ENCODE measurements at regions not wholly inside any gene's neighbourhood (a gene's known extent, or its start where the extent isn't known, plus 50 kb on each side); places are given as distances from the start of the nearest gene placed in this dataset.

DNA sequence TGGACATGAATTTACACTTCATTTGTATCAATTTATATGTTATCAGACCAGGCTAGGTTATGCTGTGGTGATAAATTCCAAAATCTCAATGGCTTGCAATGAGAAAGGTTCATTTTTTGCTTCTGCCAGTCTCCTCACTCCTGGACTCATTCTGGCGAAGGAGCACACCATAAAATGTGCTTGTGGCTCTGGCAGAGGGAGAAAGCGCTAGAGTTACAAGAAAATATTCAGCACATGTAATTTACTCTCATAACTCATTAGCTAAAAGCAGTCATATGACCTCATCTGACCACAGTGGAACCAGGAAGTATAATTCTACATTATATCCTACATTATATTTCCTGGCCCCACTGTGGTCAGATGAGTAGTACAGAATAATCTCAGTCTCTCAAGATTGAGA lies 193.8 kb downstream of the BCHE start:
- TF ChIP-seq ZNF30 (CRISPR knock-in tag; IDR thresholded peaks at IDR 0.05) = no peak
- TF ChIP-seq, protein P1, sequence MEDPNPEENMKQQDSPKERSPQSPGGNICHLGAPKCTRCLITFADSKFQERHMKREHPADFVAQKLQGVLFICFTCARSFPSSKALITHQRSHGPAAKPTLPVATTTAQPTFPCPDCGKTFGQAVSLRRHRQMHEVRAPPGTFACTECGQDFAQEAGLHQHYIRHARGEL (CRISPR knock-in tag; IDR thresholded peaks at IDR 0.05) = no peak
- no peak for TF ChIP-seq SNAPC2 (CRISPR knock-in tag; IDR thresholded peaks at IDR 0.05)
- TF ChIP-seq, protein P2, sequence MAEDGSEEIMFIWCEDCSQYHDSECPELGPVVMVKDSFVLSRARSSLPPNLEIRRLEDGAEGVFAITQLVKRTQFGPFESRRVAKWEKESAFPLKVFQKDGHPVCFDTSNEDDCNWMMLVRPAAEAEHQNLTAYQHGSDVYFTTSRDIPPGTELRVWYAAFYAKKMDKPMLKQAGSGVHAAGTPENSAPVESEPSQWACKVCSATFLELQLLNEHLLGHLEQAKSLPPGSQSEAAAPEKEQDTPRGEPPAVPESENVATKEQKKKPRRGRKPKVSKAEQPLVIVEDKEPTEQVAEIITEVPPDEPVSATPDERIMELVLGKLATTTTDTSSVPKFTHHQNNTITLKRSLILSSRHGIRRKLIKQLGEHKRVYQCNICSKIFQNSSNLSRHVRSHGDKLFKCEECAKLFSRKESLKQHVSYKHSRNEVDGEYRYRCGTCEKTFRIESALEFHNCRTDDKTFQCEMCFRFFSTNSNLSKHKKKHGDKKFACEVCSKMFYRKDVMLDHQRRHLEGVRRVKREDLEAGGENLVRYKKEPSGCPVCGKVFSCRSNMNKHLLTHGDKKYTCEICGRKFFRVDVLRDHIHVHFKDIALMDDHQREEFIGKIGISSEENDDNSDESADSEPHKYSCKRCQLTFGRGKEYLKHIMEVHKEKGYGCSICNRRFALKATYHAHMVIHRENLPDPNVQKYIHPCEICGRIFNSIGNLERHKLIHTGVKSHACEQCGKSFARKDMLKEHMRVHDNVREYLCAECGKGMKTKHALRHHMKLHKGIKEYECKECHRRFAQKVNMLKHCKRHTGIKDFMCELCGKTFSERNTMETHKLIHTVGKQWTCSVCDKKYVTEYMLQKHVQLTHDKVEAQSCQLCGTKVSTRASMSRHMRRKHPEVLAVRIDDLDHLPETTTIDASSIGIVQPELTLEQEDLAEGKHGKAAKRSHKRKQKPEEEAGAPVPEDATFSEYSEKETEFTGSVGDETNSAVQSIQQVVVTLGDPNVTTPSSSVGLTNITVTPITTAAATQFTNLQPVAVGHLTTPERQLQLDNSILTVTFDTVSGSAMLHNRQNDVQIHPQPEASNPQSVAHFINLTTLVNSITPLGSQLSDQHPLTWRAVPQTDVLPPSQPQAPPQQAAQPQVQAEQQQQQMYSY (CRISPR knock-in tag; IDR thresholded peaks at IDR 0.05) = no peak
- TF ChIP-seq SP1 (IDR thresholded peaks at IDR 0.05) = no peak
- no peak for TF ChIP-seq SP1 (CRISPR knock-in tag; IDR thresholded peaks at IDR 0.05)
- TF ChIP-seq, protein P3, sequence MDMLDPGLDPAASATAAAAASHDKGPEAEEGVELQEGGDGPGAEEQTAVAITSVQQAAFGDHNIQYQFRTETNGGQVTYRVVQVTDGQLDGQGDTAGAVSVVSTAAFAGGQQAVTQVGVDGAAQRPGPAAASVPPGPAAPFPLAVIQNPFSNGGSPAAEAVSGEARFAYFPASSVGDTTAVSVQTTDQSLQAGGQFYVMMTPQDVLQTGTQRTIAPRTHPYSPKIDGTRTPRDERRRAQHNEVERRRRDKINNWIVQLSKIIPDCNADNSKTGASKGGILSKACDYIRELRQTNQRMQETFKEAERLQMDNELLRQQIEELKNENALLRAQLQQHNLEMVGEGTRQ (IDR thresholded peaks at IDR 0.05; ENCODE audit: low read depth, low read length) = no peak
- TF ChIP-seq, protein P3 (CRISPR knock-in tag; IDR thresholded peaks at IDR 0.05; ENCODE audit: borderline replicate concordance) = no peak
- TF ChIP-seq CBX5 (CRISPR knock-in tag; IDR thresholded peaks at IDR 0.05; ENCODE audit: borderline replicate concordance) = no peak
- TF ChIP-seq ARNT2 (CRISPR knock-in tag; IDR thresholded peaks at IDR 0.05; ENCODE audit: low read depth) = no peak
- no peak for TF ChIP-seq JUND (CRISPR knock-in tag; IDR thresholded peaks at IDR 0.05)
- TF ChIP-seq EP300 (IDR thresholded peaks at IDR 0.05; ENCODE audit: low read depth in 2 of 2, low read length in 2 of 2) = no peak
- TF ChIP-seq EP300 (CRISPR knock-in tag; IDR thresholded peaks at IDR 0.05; ENCODE audit: borderline replicate concordance) = no peak
